ENCODE measurements at regions not wholly inside any gene's neighbourhood (a gene's known extent, or its start where the extent isn't known, plus 50 kb on each side); places are given as distances from the start of the nearest gene placed in this dataset.

- TF ChIP-seq ZNF281 (CRISPR knock-in tag; IDR thresholded peaks at IDR 0.05) (no peak), AFF4 (CRISPR knock-in tag; IDR thresholded peaks at IDR 0.05; ENCODE audit: borderline replicate concordance) (no peak)
These were observed 152.6 kb downstream of the SLC16A9 start (continued) for GRCh38 chr10:59557052-59557451.

GRCh38 chr10:59553162-59553900 is 156.3 kb downstream of the SLC16A9 start:
- TF ChIP-seq IRF1 (CRISPR knock-in tag; IDR thresholded peaks at IDR 0.05) = no peak
- TF ChIP-seq MXD4 (CRISPR knock-in tag; IDR thresholded peaks at IDR 0.05; ENCODE audit: borderline replicate concordance) = no peak
- no peak for TF ChIP-seq NR1H2 (CRISPR knock-in tag; IDR thresholded peaks at IDR 0.05)
- no peak for TF ChIP-seq PRDM15 (CRISPR knock-in tag; IDR thresholded peaks at IDR 0.05)
- TF ChIP-seq CREB1 (CRISPR knock-in tag; IDR thresholded peaks at IDR 0.05) = no peak
- no peak for TF ChIP-seq TEAD4 (CRISPR knock-in tag; IDR thresholded peaks at IDR 0.05)
- TF ChIP-seq E2F5 (CRISPR knock-in tag; IDR thresholded peaks at IDR 0.05) = no peak
- TF ChIP-seq ZBTB21 (CRISPR knock-in tag; IDR thresholded peaks at IDR 0.05; ENCODE audit: borderline replicate concordance) = no peak
- TF ChIP-seq ZNF138 (CRISPR knock-in tag; conservative IDR thresholded peaks at IDR 0.05) = no peak
- no peak for TF ChIP-seq FOXJ3 (CRISPR knock-in tag; IDR thresholded peaks at IDR 0.05; ENCODE audit: borderline replicate concordance)
- Mint-ChIP-seq H3K27ac (no peak overlapping the region), H3K4me3 (no peak overlapping the region), H3K36me3 (no peaks in the 10 kb centered on the region), H3K9me3 (peaks cover 4% of the 10 kb centered on the region; the same call in 1 of the 2 replicates), H3K4me1 (peaks cover 26% of the 10 kb centered on the region), H3K27me3 (ENCODE audit: low read depth) (no peaks in the 10 kb centered on the region)
- ATAC-seq (peak; percentile 58), DNase-seq (ENCODE audit: low spot score) (no peak)
- POLR2A ChIA-PET = interaction anchor here (0.6 kb wide), 1 partner anchor 69 kb away, joined by 3 read pairs; no protein-coding TSS in a partner anchor
- CTCF ChIA-PET = no interaction called here
